Heart left ventricle (tissue), 13 donors: ENCODE measurements at regions not wholly inside any gene's neighbourhood (a gene's known extent, or its start where the extent isn't known, plus 50 kb on each side); places are given as distances from the start of the nearest gene placed in this dataset.

Experiments
- POLR2A ChIP-seq, 2 donors: fragments of 450-650 bp; IDR thresholded peaks; one replicate each; pipeline ENCODE4 v1.6.1; 2017; ENCODE audit warnings: antibody characterized with exemption in 2 of 2, mild to moderate bottlenecking in 2 of 2, moderate library complexity in 2 of 2
- TF ChIP-seq, protein P1 (sequence below), 12 donors: fragments of 200-600 bp; sonication (generic) in 4 of 12; IDR thresholded peaks; one replicate each; pipeline versions ENCODE4 v1.5.0 to v1.8.0; 2018 to 2022; ENCODE audit warnings: antibody characterized with exemption in 12 of 12, mild to moderate bottlenecking in 5 of 12
- donor health status: ischemic (EF 13 %, LVEDD 7.1; RV severe dilation, severe dysfunction).
- donor health status: DM: no; HTN: yes; CAD: no.
- donor health status: DM: no; HTN: no; CAD: no.
- donor health status: ischemic (EF 25% LVEDD 6.9; RV normal size, moderate dysfunction).
- donor health status: ischemic (EF 25% LVEDD 5.7; RV mildly dilated, moderate dysfunction).
- donor health status: ischemic (EF 35%, LVEDD 5.7; RV mildly dilated, moderate dysfunction).
- donor health status: nonischemic (EF 11% LVEDD 7.7; RV severe dilation, severe dysfunction).
- donor health status: DM: yes; HTN: yes; CAD: no.
- donor health status: PGD.
- donor health status: ischemic (EF 29% LVEDD 5.4; RV normal size, mild dysfunction).
- donor health status: nonischemic (EF 23%, LVEDD 6.1; RV moderate dilation, normal function).

DNA sequence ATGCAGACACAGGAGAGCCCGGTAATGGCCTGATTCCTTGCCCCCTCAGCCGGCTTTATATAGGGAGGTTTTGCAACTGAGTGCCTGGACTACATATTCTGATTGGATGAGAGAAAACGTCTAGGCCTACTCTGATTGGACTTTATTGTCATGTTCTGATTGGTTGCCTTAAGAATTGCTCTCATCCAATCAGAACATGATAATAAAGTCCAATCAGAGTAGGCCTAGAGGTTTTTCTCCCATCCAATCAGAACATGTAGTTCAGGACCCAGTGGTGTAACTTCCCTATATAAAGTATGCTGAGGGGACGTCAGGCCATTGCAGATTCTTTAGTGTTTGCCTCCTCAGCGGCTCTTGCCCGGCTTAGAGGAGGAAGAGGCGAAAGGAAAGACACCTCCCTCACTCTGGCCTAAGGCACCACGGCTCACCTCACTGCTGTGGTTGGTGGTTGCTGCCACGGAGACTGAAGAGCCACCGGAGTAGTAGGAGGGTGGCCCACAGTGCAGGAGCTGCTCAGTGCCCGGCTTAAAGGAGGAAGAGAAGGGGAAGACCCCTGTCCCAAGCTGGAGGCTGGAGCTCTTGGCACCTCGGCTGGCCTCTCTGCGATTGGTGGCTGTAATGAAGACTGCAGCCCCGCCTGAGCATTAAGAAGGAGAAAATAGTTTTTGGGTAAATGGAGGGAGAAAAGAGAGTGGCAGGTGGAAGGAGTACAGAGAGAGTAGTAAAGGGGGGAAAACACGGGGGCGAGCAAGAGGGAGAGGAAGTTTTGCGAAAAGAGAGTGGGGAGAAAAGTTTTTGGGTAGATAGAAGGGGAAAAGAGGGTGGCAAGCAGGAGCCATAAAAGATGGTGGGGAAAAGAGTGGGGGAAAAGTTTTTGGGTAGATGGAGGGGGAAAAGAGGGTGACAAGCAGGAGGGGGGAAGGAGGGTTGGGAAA, 116.7 kb upstream of the SERPIND1 start:
- TF ChIP-seq POLR2A (IDR thresholded peaks at IDR 0.05): no peak
- TF ChIP-seq, protein P1, sequence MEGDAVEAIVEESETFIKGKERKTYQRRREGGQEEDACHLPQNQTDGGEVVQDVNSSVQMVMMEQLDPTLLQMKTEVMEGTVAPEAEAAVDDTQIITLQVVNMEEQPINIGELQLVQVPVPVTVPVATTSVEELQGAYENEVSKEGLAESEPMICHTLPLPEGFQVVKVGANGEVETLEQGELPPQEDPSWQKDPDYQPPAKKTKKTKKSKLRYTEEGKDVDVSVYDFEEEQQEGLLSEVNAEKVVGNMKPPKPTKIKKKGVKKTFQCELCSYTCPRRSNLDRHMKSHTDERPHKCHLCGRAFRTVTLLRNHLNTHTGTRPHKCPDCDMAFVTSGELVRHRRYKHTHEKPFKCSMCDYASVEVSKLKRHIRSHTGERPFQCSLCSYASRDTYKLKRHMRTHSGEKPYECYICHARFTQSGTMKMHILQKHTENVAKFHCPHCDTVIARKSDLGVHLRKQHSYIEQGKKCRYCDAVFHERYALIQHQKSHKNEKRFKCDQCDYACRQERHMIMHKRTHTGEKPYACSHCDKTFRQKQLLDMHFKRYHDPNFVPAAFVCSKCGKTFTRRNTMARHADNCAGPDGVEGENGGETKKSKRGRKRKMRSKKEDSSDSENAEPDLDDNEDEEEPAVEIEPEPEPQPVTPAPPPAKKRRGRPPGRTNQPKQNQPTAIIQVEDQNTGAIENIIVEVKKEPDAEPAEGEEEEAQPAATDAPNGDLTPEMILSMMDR (IDR thresholded peaks at IDR 0.05): no peak
